HG02678 (cell line): ENCODE measurements at regions not wholly inside any gene's neighbourhood (a gene's known extent, or its start where the extent isn't known, plus 50 kb on each side); places are given as distances from the start of the nearest gene placed in this dataset.

Experiments used
- ATAC-seq: cut with Tn5 transposase; IDR thresholded peaks from one replicate; pipeline ENCODE4 v1.9.1; 2021; ENCODE audit warnings: mild to moderate bottlenecking, moderate library complexity; ENCODE audit not compliant: unreplicated experiment

DNA sequence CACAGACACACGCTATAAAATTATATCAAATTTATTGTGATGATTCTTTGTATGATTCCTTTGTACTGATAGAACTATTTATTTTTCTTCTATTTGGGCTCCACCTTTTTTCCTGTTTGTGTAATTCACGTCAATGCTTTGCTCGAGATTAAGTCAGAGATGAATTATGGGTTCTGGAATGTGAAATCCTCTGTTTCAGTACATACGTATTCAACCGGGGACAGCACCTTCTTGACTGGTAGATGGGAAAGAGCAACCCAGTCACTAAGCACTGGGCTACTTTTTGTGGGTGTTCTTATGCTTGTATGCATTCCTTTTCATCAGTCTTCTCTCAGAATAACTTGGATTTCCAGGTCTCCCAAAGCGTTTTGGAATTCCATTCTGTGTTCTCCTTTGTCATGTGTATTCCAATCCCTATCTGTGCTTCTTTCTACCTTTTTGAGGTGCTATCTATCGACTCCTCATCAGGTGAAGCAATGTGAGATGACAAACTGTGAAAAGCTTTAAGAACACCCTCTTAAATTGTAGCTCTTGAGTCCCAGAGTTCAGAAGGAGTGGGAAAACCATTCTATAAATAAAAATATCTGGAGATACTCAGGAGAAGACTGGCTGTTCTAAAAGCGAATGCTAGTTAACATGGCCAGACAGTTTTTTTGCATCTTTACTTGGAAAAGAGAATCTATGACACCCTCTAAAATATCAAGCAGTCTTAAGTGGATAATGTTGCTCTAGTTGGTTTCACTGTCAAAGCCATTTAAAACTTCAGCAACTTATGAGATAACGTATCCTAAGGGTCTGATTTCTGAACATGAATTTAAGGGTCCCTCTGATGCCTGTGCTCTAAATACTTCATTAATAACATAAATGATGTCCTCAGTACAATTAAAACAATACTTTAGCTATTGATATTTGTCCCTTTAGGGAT, 197.7 kb upstream of the PREP start:
- ATAC-seq: no peak

DNA sequence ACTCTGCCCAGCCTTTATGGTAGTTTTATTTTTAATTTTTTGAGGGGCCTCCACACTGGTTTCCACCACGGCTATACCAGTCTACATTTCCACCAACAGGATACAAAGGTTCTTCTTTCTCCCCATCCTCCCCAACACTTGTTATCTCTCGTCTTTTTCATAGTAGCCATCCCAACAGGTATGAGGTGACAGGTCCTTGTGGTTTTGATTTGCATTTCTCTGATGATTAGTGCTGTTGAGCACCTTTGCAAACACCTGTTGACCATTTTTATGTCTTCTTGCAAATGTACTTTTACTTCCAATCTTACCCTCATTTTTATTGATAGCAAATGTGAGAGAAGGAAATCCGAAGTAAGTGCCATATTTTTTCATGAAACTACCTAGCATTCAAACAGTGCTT, 195.4 kb upstream of the PREP start:
- no peak for ATAC-seq

DNA sequence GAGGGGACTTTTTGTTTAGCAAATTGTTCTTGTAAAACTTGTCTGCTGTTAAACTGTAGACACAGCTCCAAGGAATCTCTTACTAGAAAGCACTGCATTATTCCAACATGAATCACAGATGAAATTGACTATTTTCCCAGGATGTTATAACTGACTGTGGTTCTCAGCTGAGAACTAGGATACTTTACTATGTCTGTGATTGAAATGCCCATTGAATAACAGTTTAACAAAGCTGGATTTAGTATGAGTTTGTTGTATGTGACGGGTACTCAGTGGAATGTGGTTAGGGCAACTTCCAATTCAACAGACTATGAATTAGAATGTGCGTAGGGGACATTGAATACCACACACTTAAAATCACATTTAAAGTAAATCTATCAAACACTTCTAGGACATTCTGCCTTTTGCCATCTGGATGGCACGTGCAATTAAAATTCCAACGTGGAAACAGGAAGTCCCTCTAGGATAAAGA, 193.4 kb upstream of the PREP start:
- no peak for ATAC-seq

DNA sequence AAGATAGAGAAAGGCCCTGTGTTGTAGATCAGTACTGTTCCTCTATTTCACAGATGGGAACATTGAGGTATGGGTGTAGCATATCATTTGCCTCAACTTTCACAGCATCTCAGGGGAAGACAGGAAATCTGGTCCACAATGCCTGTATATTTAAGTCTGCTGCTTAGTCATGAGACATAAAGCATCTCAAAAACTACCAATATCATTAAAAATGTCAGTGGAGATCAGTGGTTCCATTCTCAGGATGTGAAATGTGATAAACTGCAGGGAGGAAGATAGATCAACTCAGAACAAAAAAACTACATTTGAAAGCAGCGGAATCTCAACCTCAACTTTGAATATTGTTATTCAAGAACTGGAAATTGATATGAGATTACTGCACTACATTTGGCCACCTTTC, 192.9 kb upstream of the PREP start:
- no peak for ATAC-seq

DNA sequence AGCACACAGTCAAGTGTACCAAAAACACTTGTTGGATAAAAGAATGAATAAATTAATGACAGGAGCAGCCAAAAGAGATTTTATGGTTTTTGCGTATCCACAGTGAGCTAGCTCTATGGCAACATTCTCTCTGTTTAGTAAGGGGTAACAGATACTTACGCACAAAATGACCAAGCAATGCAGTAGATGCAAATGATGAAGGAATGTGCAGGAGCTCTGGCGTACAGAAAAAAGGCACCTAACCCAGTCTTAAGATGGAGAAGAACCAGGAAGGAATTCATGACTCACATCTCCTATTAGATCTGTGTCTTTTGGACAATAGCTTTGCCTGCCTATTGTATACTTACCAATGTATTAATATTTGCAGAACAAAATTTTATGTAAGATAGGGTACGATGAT, 191.9 kb upstream of the PREP start:
- ATAC-seq: no peak

DNA sequence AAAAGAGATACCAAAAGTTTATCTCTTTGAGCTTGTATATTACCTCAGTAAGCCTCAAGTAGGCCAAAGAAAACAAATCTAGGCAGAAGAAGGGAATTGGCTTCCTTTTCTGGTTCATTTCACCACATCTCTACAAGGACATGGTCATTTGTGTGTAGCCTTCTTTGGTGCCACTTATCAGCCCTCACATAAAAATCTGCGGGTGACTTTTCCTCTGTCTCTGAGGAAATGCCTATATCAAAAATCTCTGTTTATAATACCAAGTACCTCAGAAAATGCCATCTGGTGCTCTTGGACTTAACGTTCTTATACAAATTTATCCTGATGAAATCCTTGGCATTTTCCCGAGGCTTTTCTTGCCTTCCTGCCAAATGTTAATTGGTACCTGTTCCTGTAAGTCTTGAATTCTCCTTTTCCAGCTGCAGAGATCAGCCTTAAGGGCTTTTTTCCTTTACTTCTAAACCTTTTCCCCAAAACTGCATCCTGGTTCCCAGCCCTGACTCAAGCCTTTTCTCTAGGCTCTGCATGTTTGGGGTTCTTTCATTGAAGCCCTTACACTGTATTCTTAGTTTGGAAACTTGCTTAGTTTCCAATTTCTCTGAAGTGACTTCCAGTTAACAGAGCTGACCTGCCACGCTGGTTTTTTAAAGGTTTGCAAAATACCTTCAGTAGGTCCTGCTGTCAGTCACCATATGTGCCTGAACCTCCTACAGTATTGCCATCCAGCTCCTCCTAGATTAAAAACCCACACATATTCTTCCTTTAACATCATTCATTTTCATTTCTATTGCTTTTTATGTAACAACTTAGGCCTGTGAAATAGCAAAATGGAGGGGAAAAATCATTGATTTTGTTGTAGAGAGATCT, 191.2 kb upstream of the PREP start:
- ATAC-seq: no peak

DNA sequence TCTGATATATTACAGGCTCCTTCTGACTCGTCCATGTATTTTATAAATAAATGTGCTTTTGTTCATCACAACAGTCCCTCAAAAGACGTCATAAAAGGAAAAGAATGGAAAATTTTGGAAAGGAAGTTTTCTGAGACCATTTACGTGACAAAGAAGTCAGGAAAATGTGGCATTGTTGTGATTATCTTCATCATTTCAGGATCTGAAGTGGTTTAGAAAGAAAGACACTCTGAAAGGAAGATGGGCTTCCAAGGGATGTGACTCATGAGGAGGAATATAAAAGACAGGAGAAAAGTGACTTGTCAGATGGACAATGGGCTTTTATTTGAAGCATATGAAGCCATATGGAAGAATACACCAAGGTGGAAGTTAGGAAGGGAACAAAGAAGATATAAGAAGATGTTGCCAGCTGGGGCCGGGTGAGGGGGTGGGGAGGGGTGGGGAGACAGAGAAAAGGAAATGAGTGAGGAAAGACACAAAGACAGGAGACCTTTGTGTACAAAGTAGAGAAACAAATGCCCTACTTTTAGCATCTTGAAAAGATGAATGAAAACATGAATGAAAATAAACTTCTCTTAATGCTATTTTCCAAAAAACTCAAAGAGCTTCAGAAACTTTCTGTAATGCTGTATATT, 190.3 kb upstream of the PREP start:
- no peak for ATAC-seq

DNA sequence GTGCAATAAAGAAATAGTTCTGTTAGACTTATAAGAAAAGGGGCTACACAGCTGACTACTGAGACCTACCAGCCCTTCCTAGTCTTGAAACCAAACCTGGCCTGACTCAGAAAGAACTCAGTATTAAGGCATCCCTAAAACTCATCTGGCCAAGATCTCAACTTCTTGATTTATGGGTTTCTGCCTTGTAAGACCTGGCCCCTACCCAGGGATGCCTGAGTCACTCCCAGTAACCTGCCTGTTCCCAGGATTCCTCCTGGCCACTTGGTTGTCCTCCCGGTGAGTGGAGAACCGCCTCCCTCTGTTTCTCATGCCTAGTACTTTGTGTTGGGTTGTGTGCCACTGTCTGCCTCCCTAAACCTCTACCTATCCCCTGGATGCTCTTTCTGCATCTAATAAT, 189.4 kb upstream of the PREP start:
- no peak for ATAC-seq

DNA sequence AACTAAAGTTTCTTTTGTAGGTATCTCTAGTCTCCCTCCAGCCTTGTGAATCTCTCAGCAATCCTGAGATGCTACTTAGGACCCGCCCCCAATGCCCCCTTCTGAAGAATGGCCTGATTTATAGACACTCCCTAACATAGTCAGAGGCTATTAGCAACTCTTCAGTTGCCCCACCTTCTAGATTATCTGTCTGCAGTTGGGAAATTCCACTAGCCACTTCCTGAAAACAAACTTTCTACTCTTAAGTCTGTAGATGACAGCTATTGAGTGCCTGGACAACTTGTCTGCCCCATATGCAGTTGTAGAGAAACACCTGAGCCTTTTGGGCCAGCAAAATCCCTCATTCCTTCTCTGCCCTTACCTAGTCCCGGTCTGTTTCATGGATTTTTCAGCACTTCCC, 188.2 kb upstream of the PREP start:
- ATAC-seq: peak; percentile 96

DNA sequence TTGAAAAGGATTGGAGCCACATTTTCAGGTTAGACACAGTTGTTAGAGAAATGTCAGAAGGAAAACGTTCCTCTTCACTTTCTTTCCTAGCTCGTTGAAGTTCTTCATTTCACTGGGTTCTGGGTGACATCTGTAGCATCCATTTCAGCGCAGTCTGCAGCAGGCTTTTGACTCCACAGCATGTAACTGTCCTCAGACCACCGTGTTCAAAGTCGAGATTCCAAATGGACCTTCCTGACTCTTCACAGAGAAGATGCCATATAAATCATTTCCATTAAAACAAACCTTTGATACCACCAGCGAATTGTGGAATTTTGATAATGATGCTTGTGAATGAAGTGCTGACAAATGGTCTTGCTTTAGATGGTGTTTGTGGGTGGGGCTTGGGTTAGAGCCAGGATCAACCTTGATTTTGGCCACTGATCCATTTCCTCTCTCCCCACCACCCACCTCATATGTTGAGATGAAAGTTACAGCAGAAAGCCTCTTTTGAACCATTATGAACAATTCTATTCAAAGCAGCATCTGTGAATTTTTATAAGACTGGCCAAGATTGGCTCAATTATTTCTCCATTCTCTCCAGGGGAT, 185.3 kb upstream of the PREP start:
- ATAC-seq: no peak

DNA sequence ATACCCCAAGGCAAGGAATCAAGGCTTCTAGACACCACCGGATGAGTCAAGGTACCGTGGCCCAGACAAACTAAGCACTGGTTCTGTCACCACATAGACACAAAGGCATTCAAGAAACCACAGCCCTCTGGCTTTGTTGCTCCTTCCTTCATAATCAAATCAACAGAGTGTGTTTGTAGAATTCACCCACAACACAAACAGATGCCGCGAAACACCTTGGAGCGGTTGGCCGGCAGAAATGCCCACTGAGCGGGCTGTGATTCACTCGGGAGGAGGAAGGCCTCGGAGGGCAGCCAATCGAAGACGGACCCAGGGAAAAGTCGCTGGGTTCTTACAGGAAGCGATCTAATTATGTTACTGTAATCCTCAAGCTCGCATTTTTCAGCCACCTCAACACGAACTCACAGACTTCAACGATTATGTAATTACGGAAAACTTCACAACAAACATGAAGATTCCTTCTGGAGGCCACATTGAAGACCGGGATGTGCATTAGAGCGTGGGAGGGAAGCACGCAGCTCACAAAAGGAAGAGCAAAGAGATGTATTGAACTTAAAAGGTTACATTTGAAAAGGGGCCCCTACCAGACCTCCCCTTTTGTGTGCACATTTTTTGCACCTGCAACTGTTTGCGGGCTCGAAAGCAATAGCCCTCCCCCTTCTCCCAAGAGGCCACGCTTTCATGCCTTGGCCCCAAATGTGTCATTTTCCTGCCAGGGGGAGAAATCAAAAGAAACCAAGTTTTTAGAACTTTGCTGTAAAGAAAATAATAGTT, 184.7 kb upstream of the PREP start:
- no peak for ATAC-seq

DNA sequence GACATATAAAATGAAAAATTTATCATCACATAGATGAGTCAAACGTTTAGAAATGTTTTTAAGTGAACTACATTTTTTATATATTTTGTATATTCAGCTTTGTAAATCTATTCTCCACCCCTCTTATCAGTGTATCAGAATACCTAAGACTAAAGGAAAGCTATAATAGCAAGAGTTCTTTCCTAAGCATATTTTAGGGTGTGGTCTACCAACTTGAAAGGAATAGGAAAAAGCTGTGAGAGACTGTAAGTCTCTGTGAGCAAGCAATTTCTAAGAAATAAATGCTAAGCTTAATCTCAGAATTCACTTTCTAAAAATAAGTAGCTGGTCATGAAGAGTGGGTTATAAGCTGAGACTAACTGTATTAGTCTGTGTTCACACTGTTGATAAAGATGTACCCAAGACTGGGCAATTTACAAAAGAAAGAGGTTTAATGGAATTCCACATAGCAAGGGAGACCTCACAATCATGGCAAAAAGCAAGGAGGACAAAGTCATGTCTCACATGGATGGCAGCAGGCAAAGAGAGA, 175.4 kb upstream of the PREP start:
- ATAC-seq: no peak

DNA sequence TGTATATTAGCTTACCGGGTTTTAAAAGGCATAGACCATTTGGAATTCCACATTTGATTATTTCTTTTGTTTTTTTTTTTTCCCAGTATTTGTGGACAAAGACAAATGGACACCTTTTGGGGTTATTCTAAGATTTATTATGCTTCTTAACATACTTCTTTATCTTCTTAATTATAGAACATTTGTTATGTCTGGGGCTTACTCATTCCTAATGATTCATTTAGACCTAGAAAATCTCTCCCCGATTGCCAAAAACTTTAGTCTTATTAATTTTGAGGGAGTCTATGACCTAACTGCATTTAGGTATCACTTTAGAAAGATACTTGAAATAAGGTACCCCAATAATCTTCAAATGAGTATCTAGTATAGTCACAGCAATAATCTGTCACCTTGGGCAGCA, 170.7 kb upstream of the PREP start:
- no peak for ATAC-seq

DNA sequence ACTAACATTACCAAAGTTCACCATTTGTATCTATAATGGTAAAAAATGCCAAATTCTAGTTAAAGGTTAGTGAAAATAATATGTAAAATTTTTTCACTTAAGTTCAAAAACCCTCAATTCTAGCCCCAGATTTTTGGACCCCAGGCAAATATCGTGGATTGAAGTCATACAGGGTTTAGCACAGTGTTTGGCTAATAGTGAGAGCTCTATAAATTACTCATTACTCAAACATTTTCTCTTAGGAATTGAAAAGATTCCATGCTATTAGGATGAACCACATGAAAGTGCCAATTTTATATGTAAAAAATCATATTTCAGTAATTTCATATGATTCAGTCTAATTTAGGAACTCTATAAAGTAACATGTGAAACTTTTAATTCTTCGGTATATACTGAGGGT, 170.3 kb upstream of the PREP start:
- ATAC-seq: no peak

DNA sequence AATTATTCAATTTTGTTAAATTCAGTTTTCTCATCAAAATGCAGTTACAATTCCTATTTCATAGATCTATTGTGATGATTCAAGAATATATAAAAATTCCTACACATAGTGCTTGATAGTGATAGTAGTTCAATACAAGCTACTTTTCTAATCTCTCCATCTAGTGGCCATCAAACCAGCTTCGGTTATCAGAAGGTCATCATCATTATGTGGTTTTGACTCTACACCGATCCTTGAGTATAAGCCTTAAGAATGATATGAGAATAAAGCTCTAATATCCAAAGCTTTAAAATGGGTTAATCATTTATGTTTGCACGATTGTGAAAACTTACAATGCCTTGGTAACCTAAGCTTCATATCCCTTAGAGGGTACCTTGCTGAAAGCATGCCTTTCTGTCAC, 167.5 kb upstream of the PREP start:
- ATAC-seq: no peak

DNA sequence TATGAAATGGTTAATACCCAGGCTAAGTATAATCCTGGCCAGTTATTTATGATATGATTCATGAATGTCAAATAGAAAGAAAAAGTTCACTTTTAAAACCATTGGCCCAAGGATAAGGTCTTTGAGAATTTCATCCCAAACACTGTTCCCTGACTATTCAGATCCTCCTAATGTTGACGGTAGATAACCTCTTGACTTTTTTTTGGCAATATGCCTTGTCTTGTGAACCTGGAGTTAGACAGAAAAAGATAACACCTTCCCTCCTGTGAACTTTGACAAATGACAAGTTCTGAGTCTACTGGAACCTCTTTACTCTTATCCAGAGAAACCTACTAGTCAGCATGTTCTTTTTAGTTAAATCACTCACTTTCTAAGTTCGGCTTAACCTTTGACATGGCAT, 166.8 kb upstream of the PREP start:
- no peak for ATAC-seq

DNA sequence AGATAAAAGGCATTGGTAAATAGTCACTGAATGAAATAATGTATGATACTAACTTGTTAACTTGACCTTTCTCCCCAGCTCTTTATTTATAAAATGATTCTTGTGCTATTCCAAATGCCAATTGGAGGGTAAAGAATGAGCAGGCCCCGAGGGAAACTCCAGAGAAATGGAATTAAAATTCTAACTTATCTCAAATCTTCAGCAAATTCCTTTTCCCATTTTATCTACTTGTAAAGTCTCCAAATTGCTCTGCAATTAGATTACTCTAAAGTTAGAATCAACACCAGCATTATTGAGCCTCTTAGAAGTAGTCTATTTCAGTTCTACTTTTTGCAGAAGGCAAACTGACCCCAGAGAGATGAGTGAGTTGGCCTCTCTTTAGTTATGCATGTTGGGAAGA, 165.9 kb upstream of the PREP start:
- ATAC-seq: no peak

DNA sequence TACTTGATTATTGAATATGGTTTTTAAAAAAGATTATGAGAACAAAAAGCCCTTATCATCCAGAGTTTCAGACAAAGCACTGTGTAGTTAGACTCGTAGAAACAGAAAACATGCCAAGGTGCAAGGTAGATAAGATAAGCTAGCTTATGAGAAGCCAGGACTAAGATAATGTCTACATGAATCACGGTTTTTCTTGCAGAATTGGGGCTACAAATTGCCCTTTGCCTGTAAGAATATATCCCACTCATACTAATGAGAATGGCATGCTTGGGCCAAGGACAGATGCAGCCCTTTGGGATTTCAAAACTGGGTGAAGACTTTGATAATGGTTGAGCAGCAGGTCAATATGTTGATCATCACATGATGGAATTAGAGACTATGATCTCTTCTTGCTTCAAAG, 165.3 kb upstream of the PREP start:
- no peak for ATAC-seq

DNA sequence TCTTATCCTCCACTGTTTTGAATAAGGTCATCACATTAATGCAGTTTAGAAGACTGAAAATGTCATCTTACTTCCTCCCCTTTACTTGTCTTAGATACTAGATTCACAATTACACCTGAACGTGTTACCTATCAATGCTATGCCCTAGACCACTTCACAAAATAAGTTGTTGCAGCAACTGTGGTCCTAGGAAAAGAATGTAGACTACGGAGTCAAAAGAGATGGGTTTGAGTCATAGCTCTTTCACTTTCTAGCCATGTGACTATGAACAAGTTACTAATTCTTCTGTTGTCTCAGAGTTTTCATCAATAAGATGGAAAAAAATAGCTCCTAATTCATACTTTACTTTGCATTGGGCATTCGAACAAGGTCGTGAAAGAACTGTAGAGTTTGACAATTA, 164.3 kb upstream of the PREP start:
- ATAC-seq: no peak

DNA sequence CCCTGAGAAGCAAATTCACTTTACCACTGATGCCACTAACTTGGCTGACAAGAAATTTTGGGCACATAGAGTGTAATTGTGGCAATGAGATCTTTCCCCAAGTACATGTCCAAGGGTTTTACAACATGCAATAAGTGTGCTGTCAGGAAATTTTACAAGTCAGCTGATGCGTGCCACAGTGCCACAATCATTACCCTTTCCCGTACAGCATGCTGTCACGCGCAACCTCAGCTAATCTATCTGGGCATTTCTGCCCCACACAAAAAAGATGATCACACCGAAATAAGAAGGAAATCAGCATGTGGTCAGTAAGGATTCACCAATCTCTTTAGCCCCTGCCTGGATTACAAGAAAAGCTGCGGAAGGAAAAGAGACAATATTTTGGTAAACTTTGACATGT, 163.6 kb upstream of the PREP start:
- no peak for ATAC-seq
